GM23248 (cell line): ENCODE measurements at regions not wholly inside any gene's neighbourhood (a gene's known extent, or its start where the extent isn't known, plus 50 kb on each side); places are given as distances from the start of the nearest gene placed in this dataset.

Source experiments
- EZH2 ChIP-seq: fragments of 200-600 bp; sonication (generic); IDR thresholded peaks from 2 replicates; pipeline ENCODE4 v1.6.1; 2018; ENCODE audit warnings: antibody characterized with exemption, mild to moderate bottlenecking; ENCODE audit not compliant: insufficient read depth, poor library complexity, severe bottlenecking
- EZH2phosphoT487 ChIP-seq: fragments of 200-600 bp; sonication (generic); IDR thresholded peaks from 2 replicates; pipeline ENCODE4 v1.6.1; 2018; ENCODE audit warnings: antibody characterized with exemption, moderate library complexity, mild to moderate bottlenecking, low read depth; ENCODE audit not compliant: insufficient read depth

- TF ChIP-seq EZH2 (no peak), EZH2phosphoT487 (no peak)
Observed at GRCh38 chr3:59580996-59581395, 531.2 kb upstream of the CFAP20DC start.
